ENCODE measurements at regions not wholly inside any gene's neighbourhood (a gene's known extent, or its start where the extent isn't known, plus 50 kb on each side); places are given as distances from the start of the nearest gene placed in this dataset.

GRCh38 chr5:104533498-104533897 is 970.9 kb upstream of the NUDT12 start:
- Histone ChIP-seq H3K9me3 (ENCODE audit: control extremely low read depth in 1 of 3, control insufficient read depth in 2 of 3, insufficient read depth in 1 of 3, low read length in 2 of 3) (no peaks in the 10 kb centered on the region), H3K4me3 (ENCODE audit: control extremely low read depth in 1 of 5, extremely low read depth in 1 of 5, insufficient read depth in 1 of 5, low read depth in 2 of 5, low read length in 4 of 5) (no peak overlapping the region), H3K4me1 (ENCODE audit: control insufficient read depth in 2 of 2, insufficient read depth in 2 of 2, low read length in 2 of 2) (no peaks in the 10 kb centered on the region), H3K27me3 (replicated peaks in 1 of 4; ENCODE audit: control extremely low read depth in 1 of 4, control insufficient read depth in 3 of 4, insufficient read depth in 4 of 4, low read length in 3 of 4) (no peaks in the 10 kb centered on the region), H3K9ac (ENCODE audit: low read length) (no peak overlapping the region), H3K27ac (ENCODE audit: low read length in 2 of 2) (no peak overlapping the region), H4K20me1 (ENCODE audit: control insufficient read depth, insufficient read depth, low read length, poor library complexity, severe bottlenecking) (no peaks in the 10 kb centered on the region), H3K36me3 (replicated peaks in 1 of 2; ENCODE audit: control extremely low read depth in 1 of 2, control insufficient read depth in 1 of 2, extremely low read depth in 1 of 2, insufficient read depth in 2 of 2, low read length in 1 of 2) (no peaks in the 10 kb centered on the region), H3K4me2 (replicated peaks; ENCODE audit: low read depth, low read length, poor library complexity, severe bottlenecking) (no peak overlapping the region), H3K79me2 (ENCODE audit: control insufficient read depth, insufficient read depth, low read length) (no peaks in the 10 kb centered on the region), H2AFZ (ENCODE audit: insufficient read depth, low read depth, low read length, poor library complexity, severe bottlenecking) (no peak overlapping the region)
- peaks cover 4% of the 10 kb centered on the region for H3K9me3 Mint-ChIP-seq (ENCODE audit: insufficient read depth)
- intact Hi-C loops (cut with micrococcal nuclease) = no loop called here
- ATAC-seq (ENCODE audit: low read depth) = no peak
- no peak overlapping the region for H3K4me3 Mint-ChIP-seq
- no peak overlapping the region for H3K27ac Mint-ChIP-seq
- ChIA-PET CTCF (no interaction called here), POLR2A (no interaction called here)
- no peaks in the 10 kb centered on the region for H3K4me1 Mint-ChIP-seq
- no peak for DNase-seq
- no peaks in the 10 kb centered on the region for H3K27me3 Mint-ChIP-seq
- TF ChIP-seq CTCF (IDR thresholded peaks at IDR 0.05) (no peak), EZH2 (IDR thresholded peaks at IDR 0.05; ENCODE audit: borderline replicate concordance, insufficient read depth, low read depth, low read length, poor library complexity, severe bottlenecking) (no peak)

GRCh38 chr5:104526866-104527265 is 964.3 kb upstream of the NUDT12 start:
- Histone ChIP-seq H3K79me2 (ENCODE audit: control insufficient read depth, insufficient read depth, low read length) (no peaks in the 10 kb centered on the region), H4K20me1 (ENCODE audit: control insufficient read depth, insufficient read depth, low read length, poor library complexity, severe bottlenecking) (no peaks in the 10 kb centered on the region), H3K36me3 (replicated peaks in 1 of 2; ENCODE audit: control extremely low read depth in 1 of 2, control insufficient read depth in 1 of 2, extremely low read depth in 1 of 2, insufficient read depth in 2 of 2, low read length in 1 of 2) (no peaks in the 10 kb centered on the region), H3K9ac (ENCODE audit: low read length) (no peak overlapping the region), H3K27ac (ENCODE audit: low read length in 2 of 2) (no peak overlapping the region), H3K4me3 (ENCODE audit: control extremely low read depth in 1 of 5, extremely low read depth in 1 of 5, insufficient read depth in 1 of 5, low read depth in 2 of 5, low read length in 4 of 5) (no peak overlapping the region), H3K4me1 (ENCODE audit: control insufficient read depth in 2 of 2, insufficient read depth in 2 of 2, low read length in 2 of 2) (no peaks in the 10 kb centered on the region), H2AFZ (ENCODE audit: insufficient read depth, low read depth, low read length, poor library complexity, severe bottlenecking) (no peak overlapping the region), H3K4me2 (replicated peaks; ENCODE audit: low read depth, low read length, poor library complexity, severe bottlenecking) (no peak overlapping the region), H3K9me3 (ENCODE audit: control extremely low read depth in 1 of 3, control insufficient read depth in 2 of 3, insufficient read depth in 1 of 3, low read length in 2 of 3) (peaks cover 0 to 2% (median 0%) of the 10 kb centered on the region in 3 donors), H3K27me3 (replicated peaks in 1 of 4; ENCODE audit: control extremely low read depth in 1 of 4, control insufficient read depth in 3 of 4, insufficient read depth in 4 of 4, low read length in 3 of 4) (no peaks in the 10 kb centered on the region)
- H3K4me1 Mint-ChIP-seq = no peaks in the 10 kb centered on the region
- H3K9me3 Mint-ChIP-seq (ENCODE audit: insufficient read depth) = no peaks in the 10 kb centered on the region
- no peaks in the 10 kb centered on the region for H3K27me3 Mint-ChIP-seq
- TF ChIP-seq EZH2 (IDR thresholded peaks at IDR 0.05; ENCODE audit: borderline replicate concordance, insufficient read depth, low read depth, low read length, poor library complexity, severe bottlenecking) (no peak), CTCF (IDR thresholded peaks at IDR 0.05) (no peak)
- no peak overlapping the region for H3K4me3 Mint-ChIP-seq
- ChIA-PET CTCF (no interaction called here), POLR2A (no interaction called here)
- intact Hi-C loops (cut with micrococcal nuclease) = no loop called here
- DNase-seq = no peak
- ATAC-seq (ENCODE audit: low read depth) = no peak
- no CpG with 5 or more reads among the region's 1 CpG for WGBS (ENCODE audit: insufficient coverage)
- no peak overlapping the region for H3K27ac Mint-ChIP-seq
